ENCODE measurements at regions not wholly inside any gene's neighbourhood (a gene's known extent, or its start where the extent isn't known, plus 50 kb on each side); places are given as distances from the start of the nearest gene placed in this dataset.

DNA sequence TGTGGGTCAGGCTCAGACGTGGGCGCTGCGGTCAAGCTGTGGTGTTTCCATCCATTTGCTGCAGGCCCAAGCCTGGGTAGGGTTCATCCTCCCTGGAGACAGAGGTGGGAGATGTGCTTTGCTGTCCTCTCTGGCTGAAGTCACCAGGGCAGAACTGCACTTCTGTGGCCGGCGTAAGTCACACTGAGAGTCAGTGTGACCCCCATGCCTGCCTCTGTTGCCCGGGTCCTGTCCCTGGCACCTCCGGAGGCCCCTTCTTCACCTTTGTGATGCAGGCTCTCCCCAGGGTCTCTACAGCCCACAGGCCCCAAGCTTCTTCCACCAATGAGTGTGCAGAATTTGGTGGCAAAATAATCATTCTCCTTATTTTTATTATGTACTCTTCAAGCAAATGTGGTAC, 53.8 kb upstream of the DACT2 start:
- no peak for DNase-seq (ENCODE audit: low spot score)
- TF ChIP-seq, protein P1, sequence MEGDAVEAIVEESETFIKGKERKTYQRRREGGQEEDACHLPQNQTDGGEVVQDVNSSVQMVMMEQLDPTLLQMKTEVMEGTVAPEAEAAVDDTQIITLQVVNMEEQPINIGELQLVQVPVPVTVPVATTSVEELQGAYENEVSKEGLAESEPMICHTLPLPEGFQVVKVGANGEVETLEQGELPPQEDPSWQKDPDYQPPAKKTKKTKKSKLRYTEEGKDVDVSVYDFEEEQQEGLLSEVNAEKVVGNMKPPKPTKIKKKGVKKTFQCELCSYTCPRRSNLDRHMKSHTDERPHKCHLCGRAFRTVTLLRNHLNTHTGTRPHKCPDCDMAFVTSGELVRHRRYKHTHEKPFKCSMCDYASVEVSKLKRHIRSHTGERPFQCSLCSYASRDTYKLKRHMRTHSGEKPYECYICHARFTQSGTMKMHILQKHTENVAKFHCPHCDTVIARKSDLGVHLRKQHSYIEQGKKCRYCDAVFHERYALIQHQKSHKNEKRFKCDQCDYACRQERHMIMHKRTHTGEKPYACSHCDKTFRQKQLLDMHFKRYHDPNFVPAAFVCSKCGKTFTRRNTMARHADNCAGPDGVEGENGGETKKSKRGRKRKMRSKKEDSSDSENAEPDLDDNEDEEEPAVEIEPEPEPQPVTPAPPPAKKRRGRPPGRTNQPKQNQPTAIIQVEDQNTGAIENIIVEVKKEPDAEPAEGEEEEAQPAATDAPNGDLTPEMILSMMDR (conservative IDR thresholded peaks at IDR 0.05; ENCODE audit: low read depth) = no peak
- ChIA-PET CTCF (interaction anchor here (1.1 kb wide), 1 partner anchor 514 kb away, joined by 4 read pairs; no protein-coding TSS in a partner anchor), POLR2A (ENCODE audit: low non-redundant PET) (no interaction called here)
- no peak overlapping the region for H3K27ac ChIP-seq

DNA sequence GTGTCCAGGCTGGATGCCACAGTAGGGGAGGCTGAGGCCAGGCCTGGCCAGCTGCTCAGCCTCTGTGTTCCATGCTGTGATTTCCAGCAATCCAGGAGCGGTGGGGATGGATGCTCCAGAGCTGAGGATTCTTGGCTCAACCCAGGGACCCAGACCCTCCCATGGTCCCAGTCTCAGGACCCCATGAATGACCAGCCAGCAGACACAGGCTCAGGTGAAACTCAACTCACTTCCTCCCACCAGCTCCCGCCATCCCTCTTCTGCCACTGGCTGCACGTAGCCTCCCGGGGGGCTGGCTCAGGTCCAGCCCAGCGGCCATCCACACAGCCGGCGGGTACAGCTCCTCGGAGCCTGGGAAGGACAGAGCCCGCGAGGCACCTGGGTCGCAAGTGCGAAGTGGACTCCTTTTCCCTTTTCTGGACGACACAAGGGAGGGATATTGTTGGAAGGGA, 54.5 kb upstream of the DACT2 start:
- H3K27ac ChIP-seq = no peak overlapping the region
- TF ChIP-seq, protein P1 (conservative IDR thresholded peaks at IDR 0.05; ENCODE audit: low read depth) = no peak
- no peak for DNase-seq (ENCODE audit: low spot score)
- ChIA-PET POLR2A (ENCODE audit: low non-redundant PET) (no interaction called here), CTCF (interaction anchor here (0.6 to 1.1 kb wide), 3 partner anchors 27 to 514 kb away, joined by 3 to 4 read pairs (median 3); no protein-coding TSS in a partner anchor)

DNA sequence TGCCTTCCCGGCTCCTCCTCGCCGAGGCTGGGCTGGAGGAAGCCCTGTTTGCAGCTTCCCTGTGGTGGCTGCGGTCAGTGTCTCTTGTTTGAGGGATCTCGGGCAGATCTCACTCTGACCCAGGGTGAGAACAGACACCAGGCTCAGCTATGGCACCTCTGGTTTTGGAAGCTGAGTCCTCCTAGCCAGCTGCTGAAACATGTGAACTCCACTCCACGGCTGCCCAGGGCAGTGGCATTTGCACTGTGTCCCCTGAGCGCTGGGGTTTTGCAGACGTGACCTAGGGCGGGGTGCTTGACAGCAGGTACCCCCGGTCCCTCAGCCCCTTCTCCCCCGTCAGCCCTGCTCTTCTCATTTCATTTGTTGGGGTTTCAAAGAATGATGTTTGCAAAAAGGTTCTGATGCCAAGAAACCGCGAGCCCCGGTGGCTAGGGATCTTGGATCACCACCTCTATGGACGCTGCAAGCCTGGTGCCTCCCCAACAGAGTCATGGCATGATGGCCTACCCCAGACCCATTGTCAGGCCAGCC, 55.0 kb upstream of the DACT2 start:
- TF ChIP-seq, protein P1 (conservative IDR thresholded peaks at IDR 0.05; ENCODE audit: low read depth) = no peak
- H3K27ac ChIP-seq = no peak overlapping the region
- DNase-seq (ENCODE audit: low spot score) = no peak
- ChIA-PET CTCF (interaction anchor here (0.6 to 0.7 kb wide), 2 partner anchors 27 to 250 kb away, joined by 3 read pairs; no protein-coding TSS in a partner anchor), POLR2A (ENCODE audit: low non-redundant PET) (no interaction called here)

DNA sequence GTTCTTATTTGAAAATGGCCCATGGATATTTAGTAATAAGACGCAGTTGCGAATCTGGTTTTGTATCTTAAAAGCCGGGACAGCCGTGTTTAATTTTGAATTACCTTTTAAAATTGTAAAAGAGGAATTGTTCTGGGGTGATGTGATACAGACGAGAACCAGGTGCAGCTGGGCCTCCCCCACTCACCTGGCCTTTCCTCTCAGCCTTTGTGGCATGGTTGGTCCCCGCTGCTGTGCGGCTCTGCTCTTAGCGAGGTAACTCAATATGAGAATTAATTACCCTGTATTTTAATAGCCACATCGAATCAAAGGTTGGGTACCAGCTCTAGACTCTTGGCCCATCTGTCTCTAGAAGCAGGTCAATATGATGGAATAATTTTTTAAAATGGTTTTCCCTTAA, 56.5 kb upstream of the DACT2 start:
- no peak overlapping the region for H3K27ac ChIP-seq
- POLR2A ChIA-PET (ENCODE audit: low non-redundant PET) = no interaction called here
- TF ChIP-seq, protein P1 (conservative IDR thresholded peaks at IDR 0.05; ENCODE audit: low read depth) = no peak
- no peak for DNase-seq (ENCODE audit: low spot score)
- CTCF ChIA-PET = no interaction called here

DNA sequence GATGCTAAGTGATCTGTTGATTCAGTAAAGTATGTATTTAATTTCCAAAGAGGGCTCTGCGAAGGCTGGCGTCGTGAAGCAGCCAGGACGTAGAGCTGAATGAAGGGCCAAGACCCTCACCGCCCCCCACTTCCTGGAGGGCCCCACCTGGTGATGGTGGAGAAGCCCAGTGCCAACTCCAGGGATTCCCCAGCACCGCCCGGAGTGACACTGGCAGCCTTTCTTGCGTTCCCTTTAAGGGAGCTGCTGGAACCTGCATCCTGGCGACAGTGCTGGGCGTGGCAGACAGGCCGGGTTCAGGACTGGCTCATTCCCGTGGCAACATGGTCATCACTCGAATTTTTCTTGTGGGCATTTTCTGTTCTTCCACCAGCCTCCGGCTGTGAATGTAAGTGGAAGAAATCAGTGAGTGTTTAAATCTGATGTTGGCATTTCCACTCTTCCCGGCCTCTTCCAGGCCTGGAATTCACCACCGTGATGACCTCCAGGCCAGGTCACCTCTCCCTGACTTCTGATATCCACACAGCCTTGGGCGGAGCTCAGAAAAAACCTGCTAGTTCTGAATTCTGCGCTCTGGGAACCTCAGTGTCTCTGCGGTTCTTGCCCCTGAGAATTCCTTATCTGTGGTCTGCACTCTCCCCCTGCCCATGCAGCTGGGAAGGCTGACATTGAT, 57.4 kb upstream of the DACT2 start:
- ChIA-PET POLR2A (ENCODE audit: low non-redundant PET) (no interaction called here), CTCF (no interaction called here)
- TF ChIP-seq, protein P1 (conservative IDR thresholded peaks at IDR 0.05; ENCODE audit: low read depth) = no peak
- DNase-seq (ENCODE audit: low spot score) = no peak
- no peak overlapping the region for H3K27ac ChIP-seq

DNA sequence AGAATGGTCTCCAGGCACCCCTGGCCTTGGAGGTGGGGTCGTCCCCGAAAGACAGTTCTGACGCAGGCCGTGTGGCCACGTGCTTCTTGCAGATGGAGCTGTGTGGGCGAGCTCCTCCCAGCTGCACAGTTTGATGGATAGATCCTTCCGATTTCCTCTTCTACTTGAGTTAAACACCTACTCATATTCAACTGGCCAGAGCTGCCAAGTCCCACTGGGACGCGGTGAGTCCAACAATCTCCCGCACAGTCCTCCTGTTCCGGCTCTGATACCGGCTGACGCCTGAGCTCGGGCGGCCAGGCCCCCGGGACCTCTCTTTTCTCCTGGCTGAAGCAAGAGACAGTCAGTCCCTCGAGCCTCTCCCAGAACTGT, 57.9 kb upstream of the DACT2 start:
- no peak overlapping the region for H3K27ac ChIP-seq
- ChIA-PET POLR2A (ENCODE audit: low non-redundant PET) (no interaction called here), CTCF (no interaction called here)
- TF ChIP-seq, protein P1 (conservative IDR thresholded peaks at IDR 0.05; ENCODE audit: low read depth) = no peak
- DNase-seq (ENCODE audit: low spot score) = no peak

Data from RWPE1 (cell line).